ENCODE measurements at regions not wholly inside any gene's neighbourhood (a gene's known extent, or its start where the extent isn't known, plus 50 kb on each side); places are given as distances from the start of the nearest gene placed in this dataset.

DNA sequence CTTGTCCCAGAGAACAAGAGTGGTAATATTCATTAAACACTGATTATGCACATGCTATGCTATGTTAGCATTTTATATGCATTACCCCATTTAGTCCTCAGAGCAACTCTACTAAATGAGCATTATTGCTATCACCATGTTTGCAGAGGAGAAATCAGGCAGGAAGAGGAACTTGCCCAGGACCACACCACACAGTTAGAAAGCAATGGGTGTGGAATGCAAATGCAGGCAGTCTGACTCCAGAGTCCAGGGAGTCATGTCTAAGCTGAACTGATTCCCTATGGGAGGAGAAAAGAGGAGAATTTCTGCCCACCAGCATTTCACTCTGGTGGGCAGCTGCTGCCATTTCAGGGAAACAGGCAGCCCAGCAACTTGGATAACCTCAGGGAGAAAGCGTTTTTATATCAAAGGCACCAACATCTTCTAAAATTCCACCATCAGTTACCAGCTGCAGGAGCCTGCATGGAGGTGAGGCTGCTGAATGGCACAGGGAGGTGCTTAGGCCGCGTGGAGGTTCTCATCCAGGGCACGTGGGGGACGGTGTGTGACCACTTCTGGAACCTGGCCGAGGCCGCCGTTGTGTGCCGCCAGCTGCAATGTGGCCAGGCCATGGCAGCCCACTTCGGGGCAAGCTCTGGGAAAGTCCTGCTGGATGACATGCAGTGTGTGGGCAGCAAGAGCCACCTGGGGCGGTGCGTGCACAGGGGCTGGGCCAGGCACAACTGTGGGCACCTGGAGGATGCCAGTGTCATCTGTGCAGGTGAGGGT lies 68.2 kb upstream of the C10orf120 start:
- H3K27me3 Mint-ChIP-seq (ENCODE audit: insufficient read depth), result no peaks in the 10 kb centered on the region
- H3K27ac Mint-ChIP-seq, result no peak overlapping the region
- no peak for DNase-seq
- no peaks in the 10 kb centered on the region for H3K4me1 Mint-ChIP-seq (ENCODE audit: low read depth)
- TF ChIP-seq, protein P1, sequence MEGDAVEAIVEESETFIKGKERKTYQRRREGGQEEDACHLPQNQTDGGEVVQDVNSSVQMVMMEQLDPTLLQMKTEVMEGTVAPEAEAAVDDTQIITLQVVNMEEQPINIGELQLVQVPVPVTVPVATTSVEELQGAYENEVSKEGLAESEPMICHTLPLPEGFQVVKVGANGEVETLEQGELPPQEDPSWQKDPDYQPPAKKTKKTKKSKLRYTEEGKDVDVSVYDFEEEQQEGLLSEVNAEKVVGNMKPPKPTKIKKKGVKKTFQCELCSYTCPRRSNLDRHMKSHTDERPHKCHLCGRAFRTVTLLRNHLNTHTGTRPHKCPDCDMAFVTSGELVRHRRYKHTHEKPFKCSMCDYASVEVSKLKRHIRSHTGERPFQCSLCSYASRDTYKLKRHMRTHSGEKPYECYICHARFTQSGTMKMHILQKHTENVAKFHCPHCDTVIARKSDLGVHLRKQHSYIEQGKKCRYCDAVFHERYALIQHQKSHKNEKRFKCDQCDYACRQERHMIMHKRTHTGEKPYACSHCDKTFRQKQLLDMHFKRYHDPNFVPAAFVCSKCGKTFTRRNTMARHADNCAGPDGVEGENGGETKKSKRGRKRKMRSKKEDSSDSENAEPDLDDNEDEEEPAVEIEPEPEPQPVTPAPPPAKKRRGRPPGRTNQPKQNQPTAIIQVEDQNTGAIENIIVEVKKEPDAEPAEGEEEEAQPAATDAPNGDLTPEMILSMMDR (IDR thresholded peaks at IDR 0.05), result no peak
- peaks cover 18% of the 10 kb centered on the region for H3K9me3 Mint-ChIP-seq
- H3K4me3 Mint-ChIP-seq, result no peak overlapping the region
- no peaks in the 10 kb centered on the region for H3K36me3 Mint-ChIP-seq (ENCODE audit: low read depth)

DNA sequence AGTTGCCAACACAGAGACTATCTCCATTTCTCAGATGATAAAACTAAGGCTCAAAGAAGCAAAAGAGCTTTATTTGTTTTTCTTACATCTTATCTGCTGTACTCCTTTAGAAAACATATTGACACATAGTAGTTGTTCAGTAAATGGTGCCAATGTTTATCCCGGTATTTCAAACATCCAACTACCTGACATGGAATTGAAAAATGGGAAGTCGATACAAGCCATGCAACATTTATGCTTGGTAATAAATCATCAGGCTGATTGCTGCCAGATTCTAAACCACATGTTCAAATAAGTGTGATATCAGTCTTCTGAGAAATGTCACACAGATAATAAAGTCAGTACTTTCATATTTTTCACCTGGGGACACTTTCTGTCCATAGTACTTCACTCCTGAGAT lies 65.8 kb upstream of the C10orf120 start:
- Mint-ChIP-seq H3K36me3 (ENCODE audit: low read depth) (no peaks in the 10 kb centered on the region), H3K4me3 (no peak overlapping the region), H3K9me3 (peaks cover 25% of the 10 kb centered on the region), H3K27ac (no peak overlapping the region), H3K4me1 (ENCODE audit: low read depth) (no peaks in the 10 kb centered on the region), H3K27me3 (ENCODE audit: insufficient read depth) (no peaks in the 10 kb centered on the region)
- DNase-seq, result no peak
- TF ChIP-seq, protein P1 (IDR thresholded peaks at IDR 0.05), result no peak

DNA sequence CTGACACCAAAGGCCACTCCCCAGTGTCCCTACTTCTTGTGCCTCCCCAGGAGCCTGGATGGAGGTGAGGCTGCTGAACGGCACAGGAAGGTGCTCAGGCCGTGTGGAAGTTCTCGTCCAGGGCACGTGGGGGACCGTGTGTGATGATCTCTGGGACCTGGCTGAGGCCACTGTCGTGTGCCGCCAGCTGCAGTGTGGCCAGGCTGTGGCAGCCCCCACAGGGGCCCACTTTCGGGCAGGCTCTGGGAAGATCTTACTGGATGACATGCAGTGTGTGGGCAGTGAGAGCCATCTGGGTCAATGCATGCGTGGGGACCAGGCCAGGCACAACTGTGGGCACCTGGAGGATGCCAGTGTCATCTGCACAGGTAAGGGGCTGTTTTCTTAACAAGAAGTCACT lies 57.0 kb upstream of the C10orf120 start:
- H3K27me3 Mint-ChIP-seq (ENCODE audit: insufficient read depth), result peaks cover 2% of the 10 kb centered on the region; the same call in 1 of the 2 replicates

DNA sequence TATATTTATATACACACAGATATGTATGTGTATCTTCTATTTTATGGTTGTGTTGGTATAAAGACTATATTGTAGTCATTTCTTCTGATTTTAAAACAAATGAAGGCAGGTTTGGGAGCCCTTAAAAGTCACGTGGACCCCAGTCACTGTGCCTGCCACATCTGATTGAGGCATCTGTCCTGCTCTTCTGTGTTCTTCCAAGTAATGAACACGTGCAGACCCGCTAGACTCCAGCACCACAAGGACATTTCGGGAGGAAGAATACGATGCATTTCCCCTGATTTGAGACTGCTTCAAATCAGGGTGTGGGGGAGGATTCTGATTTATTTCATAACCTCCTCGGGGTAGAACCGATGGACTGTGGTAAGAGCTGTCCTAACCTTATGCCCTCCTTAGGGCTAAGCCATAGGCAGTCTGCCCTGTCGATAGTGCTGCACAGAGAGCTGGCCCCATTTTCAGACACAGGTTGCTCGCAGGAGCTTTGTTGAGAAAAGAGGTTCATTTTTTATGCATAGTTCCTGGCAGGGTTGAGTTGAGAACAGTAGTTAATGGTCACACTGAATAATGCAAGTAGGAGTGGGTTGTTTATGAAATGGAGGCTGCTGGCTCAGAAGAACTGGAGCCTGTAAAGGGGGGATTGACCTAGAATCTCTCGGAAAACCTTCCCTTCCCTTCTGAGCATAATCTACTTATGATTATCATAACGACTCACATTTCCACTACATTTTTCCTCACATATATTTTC lies 55.0 kb upstream of the C10orf120 start:
- Mint-ChIP-seq H3K9me3 (peaks cover 25% of the 10 kb centered on the region), H3K27ac (no peak overlapping the region), H3K4me3 (no peak overlapping the region), H3K36me3 (ENCODE audit: low read depth) (no peaks in the 10 kb centered on the region), H3K27me3 (ENCODE audit: insufficient read depth) (peaks cover 2% of the 10 kb centered on the region; the same call in 1 of the 2 replicates), H3K4me1 (ENCODE audit: low read depth) (no peaks in the 10 kb centered on the region)
- DNase-seq, result no peak
- TF ChIP-seq, protein P1 (IDR thresholded peaks at IDR 0.05), result no peak

More for the DNA sequence above, 57.0 kb upstream of the C10orf120 start:
- no peaks in the 10 kb centered on the region for H3K4me1 Mint-ChIP-seq (ENCODE audit: low read depth)
- TF ChIP-seq, protein P1 (IDR thresholded peaks at IDR 0.05), result no peak
- H3K9me3 Mint-ChIP-seq, result peaks cover 22% of the 10 kb centered on the region
- no peak for DNase-seq
- H3K4me3 Mint-ChIP-seq, result no peak overlapping the region
- no peaks in the 10 kb centered on the region for H3K36me3 Mint-ChIP-seq (ENCODE audit: low read depth)
- H3K27ac Mint-ChIP-seq, result no peak overlapping the region

DNA sequence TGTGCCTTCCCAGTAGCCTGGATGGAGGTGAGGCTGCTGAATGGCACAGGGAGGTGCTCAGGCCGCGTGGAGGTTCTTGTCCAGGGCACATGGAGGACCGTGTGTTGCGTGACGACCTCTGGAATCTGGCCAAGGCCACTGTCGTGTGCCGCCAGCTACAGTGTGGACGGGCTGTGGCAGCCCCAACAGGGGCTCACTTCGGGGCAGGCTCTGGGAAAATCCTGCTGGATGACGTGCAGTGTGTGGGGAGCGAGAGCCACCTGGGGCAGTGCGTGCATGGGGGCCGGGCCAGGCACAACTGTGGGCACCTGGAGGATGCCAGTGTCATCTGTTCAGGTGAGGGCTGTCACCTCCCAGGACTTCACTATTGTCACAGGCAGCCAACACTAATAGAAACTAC lies 50.2 kb upstream of the C10orf120 start:
- Mint-ChIP-seq H3K27me3 (ENCODE audit: insufficient read depth) (peaks cover 2% of the 10 kb centered on the region; the same call in 1 of the 2 replicates), H3K27ac (no peak overlapping the region), H3K4me1 (ENCODE audit: low read depth) (no peaks in the 10 kb centered on the region), H3K36me3 (ENCODE audit: low read depth) (no peaks in the 10 kb centered on the region), H3K9me3 (peaks cover 6% of the 10 kb centered on the region; the same call in 1 of the 2 replicates), H3K4me3 (no peak overlapping the region)
- TF ChIP-seq, protein P1 (IDR thresholded peaks at IDR 0.05), result no peak
- DNase-seq, result no peak
